Mammary epithelial cell (primary cell): ENCODE measurements at regions not wholly inside any gene's neighbourhood (a gene's known extent, or its start where the extent isn't known, plus 50 kb on each side); places are given as distances from the start of the nearest gene placed in this dataset.

Experiments used
- EZH2 ChIP-seq: IDR thresholded peaks from 2 replicates; pipeline ENCODE4 v1.6.1; 2012; ENCODE audit warnings: low read length, inconsistent platforms, borderline replicate concordance
- TF ChIP-seq, protein P1 (sequence below), 2 donors: IDR thresholded peaks in 1 of 2; conservative IDR thresholded peaks in 1 of 2; 2 replicates each; pipeline ENCODE4 v1.5.1; 2011 to 2012; ENCODE audit warnings: inconsistent platforms in 2 of 2, low read length in 2 of 2, mild to moderate bottlenecking in 2 of 2, control low read depth in 1 of 2, low read depth in 1 of 2; ENCODE audit not compliant: insufficient read depth in 1 of 2; ENCODE audit errors: extremely low read depth in 1 of 2

DNA sequence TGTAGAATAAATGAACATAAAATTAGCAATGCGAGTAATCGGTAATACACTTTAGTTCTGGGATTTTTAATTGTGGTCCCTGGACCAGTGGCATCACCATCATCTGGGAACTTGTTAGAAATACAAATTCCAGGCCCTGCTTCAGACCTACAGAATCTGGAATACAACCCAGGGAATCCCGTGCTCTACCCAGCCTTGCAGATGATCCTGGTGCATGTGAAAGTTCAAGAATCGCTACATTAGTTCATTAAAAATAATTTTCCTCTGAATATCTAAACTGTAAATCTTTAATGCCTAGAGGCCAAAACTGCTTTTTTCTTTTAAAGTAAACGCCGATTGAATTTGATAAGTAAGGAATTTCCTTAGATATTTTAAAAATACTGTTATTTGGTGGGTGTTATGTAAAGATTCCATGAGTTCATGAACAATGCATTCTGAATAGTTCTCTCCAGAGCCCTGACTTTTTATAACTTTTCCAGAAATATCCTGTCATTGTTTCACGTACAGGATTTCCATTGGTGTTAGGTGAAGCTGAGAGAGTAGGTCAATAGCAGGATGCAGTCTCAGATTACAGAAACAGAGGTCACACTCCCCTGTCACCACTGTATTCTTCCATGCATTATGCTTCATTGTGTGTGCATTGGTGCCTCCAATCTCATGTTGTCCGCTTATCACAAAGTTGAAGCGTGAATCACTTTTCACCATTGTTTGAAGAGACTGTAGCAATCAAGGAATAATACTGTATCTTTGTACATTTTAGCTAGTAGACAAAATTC lies 596.5 kb upstream of the KLF12 start:
- TF ChIP-seq, protein P1, sequence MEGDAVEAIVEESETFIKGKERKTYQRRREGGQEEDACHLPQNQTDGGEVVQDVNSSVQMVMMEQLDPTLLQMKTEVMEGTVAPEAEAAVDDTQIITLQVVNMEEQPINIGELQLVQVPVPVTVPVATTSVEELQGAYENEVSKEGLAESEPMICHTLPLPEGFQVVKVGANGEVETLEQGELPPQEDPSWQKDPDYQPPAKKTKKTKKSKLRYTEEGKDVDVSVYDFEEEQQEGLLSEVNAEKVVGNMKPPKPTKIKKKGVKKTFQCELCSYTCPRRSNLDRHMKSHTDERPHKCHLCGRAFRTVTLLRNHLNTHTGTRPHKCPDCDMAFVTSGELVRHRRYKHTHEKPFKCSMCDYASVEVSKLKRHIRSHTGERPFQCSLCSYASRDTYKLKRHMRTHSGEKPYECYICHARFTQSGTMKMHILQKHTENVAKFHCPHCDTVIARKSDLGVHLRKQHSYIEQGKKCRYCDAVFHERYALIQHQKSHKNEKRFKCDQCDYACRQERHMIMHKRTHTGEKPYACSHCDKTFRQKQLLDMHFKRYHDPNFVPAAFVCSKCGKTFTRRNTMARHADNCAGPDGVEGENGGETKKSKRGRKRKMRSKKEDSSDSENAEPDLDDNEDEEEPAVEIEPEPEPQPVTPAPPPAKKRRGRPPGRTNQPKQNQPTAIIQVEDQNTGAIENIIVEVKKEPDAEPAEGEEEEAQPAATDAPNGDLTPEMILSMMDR (conservative IDR thresholded peaks at IDR 0.05 in 1 of 2, IDR thresholded peaks at IDR 0.05 in 1 of 2; ENCODE audit: extremely low read depth in 1 of 2, insufficient read depth in 1 of 2, low read depth in 1 of 2, low read length in 2 of 2), result no peak
- TF ChIP-seq EZH2, result no peak
